C4-2B (cell line): ENCODE measurements at regions not wholly inside any gene's neighbourhood (a gene's known extent, or its start where the extent isn't known, plus 50 kb on each side); places are given as distances from the start of the nearest gene placed in this dataset.

Experiments used
- H3K27ac ChIP-seq: fragments of 450-650 bp; 2 replicates; pipeline ENCODE4 v1.5.1; 2017
- ZFX ChIP-seq: fragments of 450-650 bp; IDR thresholded peaks from 2 replicates; pipeline ENCODE4 v1.6.1; 2017
- TF ChIP-seq, protein P1 (sequence below): fragments of 450-650 bp; conservative IDR thresholded peaks from 2 replicates; pipeline ENCODE4 v1.5.1; 2017; ENCODE audit warnings: mild to moderate bottlenecking

DNA sequence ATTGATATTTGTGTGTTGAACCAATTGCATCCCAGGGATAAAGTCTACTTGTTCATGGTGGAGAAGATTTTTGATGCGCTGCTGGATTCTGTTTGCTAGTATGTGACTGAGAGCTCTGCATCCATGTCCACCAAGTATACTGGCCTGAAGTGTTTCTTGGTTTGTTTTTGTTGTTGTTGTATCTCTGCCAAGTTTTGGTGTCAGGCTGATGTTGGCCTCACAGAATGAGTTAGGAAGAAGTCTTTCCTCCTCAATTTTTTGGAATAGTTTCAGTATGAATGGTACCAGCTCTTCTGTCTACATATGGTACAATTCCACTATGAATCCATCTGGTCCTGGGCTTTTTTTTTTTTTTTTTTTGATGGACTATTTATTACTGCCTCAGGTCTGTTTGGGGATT lies 50.9 kb upstream of the OSTN start:
- TF ChIP-seq, protein P1, sequence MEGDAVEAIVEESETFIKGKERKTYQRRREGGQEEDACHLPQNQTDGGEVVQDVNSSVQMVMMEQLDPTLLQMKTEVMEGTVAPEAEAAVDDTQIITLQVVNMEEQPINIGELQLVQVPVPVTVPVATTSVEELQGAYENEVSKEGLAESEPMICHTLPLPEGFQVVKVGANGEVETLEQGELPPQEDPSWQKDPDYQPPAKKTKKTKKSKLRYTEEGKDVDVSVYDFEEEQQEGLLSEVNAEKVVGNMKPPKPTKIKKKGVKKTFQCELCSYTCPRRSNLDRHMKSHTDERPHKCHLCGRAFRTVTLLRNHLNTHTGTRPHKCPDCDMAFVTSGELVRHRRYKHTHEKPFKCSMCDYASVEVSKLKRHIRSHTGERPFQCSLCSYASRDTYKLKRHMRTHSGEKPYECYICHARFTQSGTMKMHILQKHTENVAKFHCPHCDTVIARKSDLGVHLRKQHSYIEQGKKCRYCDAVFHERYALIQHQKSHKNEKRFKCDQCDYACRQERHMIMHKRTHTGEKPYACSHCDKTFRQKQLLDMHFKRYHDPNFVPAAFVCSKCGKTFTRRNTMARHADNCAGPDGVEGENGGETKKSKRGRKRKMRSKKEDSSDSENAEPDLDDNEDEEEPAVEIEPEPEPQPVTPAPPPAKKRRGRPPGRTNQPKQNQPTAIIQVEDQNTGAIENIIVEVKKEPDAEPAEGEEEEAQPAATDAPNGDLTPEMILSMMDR, result no peak
- no peak for TF ChIP-seq ZFX
- no peak overlapping the region for H3K27ac ChIP-seq

DNA sequence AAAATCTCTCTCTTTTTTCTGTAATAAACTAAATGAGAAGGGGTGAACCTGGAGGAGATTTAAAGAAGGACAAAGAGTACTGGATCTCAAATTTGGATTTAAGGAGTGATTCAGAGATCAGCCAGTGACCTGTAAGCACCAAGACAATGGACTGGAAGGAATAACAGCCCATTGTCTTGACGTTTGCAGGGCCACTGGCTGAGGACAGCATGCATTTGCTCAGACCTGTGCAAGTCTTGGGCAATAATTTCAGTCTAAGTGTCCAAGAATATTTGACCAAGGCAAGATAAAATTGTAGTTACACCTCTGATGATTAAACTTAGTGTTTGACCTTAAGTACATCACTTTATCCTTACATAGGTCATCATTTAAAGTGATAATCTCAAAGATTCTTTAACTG lies 55.8 kb upstream of the OSTN start:
- TF ChIP-seq, protein P1, result no peak
- no peak for TF ChIP-seq ZFX
- no peak overlapping the region for H3K27ac ChIP-seq

- TF ChIP-seq, protein P1, result no peak
- TF ChIP-seq ZFX, result no peak
- no peak overlapping the region for H3K27ac ChIP-seq
Measured at GRCh38 chr3:191141728-191142127, 57.3 kb upstream of the OSTN start.

GRCh38 chr3:191139736-191140135 lies 59.3 kb upstream of the OSTN start:
- H3K27ac ChIP-seq, result no peak overlapping the region
- TF ChIP-seq, protein P1, result no peak
- no peak for TF ChIP-seq ZFX

GRCh38 chr3:191138937-191139336 lies 60.1 kb upstream of the OSTN start:
- H3K27ac ChIP-seq, result no peak overlapping the region
- TF ChIP-seq ZFX, result no peak
- TF ChIP-seq, protein P1, result no peak

GRCh38 chr3:191137708-191138107 lies 61.3 kb upstream of the OSTN start:
- no peak overlapping the region for H3K27ac ChIP-seq
- TF ChIP-seq, protein P1, result no peak
- TF ChIP-seq ZFX, result no peak

- TF ChIP-seq, protein P1, result peak; percentile 72
- no peak for TF ChIP-seq ZFX
- H3K27ac ChIP-seq, result no peak overlapping the region
Measured at GRCh38 chr3:191136347-191136746, 62.7 kb upstream of the OSTN start.
